ENCODE measurements at regions not wholly inside any gene's neighbourhood (a gene's known extent, or its start where the extent isn't known, plus 50 kb on each side); places are given as distances from the start of the nearest gene placed in this dataset.
"Not testable (repeated sequence)": the region's sequence is repeated elsewhere in the genome, so short reads cannot be mapped to it uniquely, and the experiment has no call there.

- TF ChIP-seq CTCF (IDR thresholded peaks at IDR 0.05; ENCODE audit: borderline replicate concordance) = no peak
- no peaks in the 10 kb centered on the region for H3K4me1 ChIP-seq
- H3K4me3 ChIP-seq = no peak overlapping the region
- intact Hi-C loops (cut with micrococcal nuclease) = no loop called here
- H3K27me3 ChIP-seq (ENCODE audit: low read depth) = no peaks in the 10 kb centered on the region
- no peaks in the 10 kb centered on the region for H3K36me3 ChIP-seq
- no peak overlapping the region for H3K27ac ChIP-seq (replicated peaks)
- no peaks in the 10 kb centered on the region for H3K9me3 ChIP-seq (replicated peaks)
- no peak for DNase-seq
Observed at GRCh38 chrX:35374116-35374515, 424.0 kb upstream of the MAGEB16 start.

GRCh38 chrX:35380808-35381700 lies 417.1 kb upstream of the MAGEB16 start:
- Histone ChIP-seq H3K36me3 (no peaks in the 10 kb centered on the region), H3K4me1 (no peaks in the 10 kb centered on the region), H3K4me3 (no peak overlapping the region), H3K27me3 (ENCODE audit: low read depth) (no peaks in the 10 kb centered on the region), H3K9me3 (replicated peaks) (no peaks in the 10 kb centered on the region), H3K27ac (replicated peaks) (no peak overlapping the region)
- TF ChIP-seq CTCF (IDR thresholded peaks at IDR 0.05; ENCODE audit: borderline replicate concordance) = peak; percentile 49
- intact Hi-C loops (cut with micrococcal nuclease) = no loop called here
- DNase-seq = no peak

GRCh38 chrX:35381709-35382108 lies 416.4 kb upstream of the MAGEB16 start:
- H3K36me3 ChIP-seq; intact Hi-C loops (cut with micrococcal nuclease); DNase-seq; H3K4me1 ChIP-seq; H3K9me3 ChIP-seq (replicated peaks); H3K27ac ChIP-seq (replicated peaks); H3K4me3 ChIP-seq; H3K27me3 ChIP-seq (ENCODE audit: low read depth): not testable (repeated sequence)

- no peaks in the 10 kb centered on the region for H3K9me3 ChIP-seq (replicated peaks)
- H3K27ac ChIP-seq (replicated peaks) = no peak overlapping the region
- no peaks in the 10 kb centered on the region for H3K27me3 ChIP-seq (ENCODE audit: low read depth)
- no peaks in the 10 kb centered on the region for H3K36me3 ChIP-seq
- H3K4me3 ChIP-seq = no peak overlapping the region
- no peaks in the 10 kb centered on the region for H3K4me1 ChIP-seq
- DNase-seq = no peak
- intact Hi-C loops (cut with micrococcal nuclease) = no loop called here
- TF ChIP-seq CTCF (IDR thresholded peaks at IDR 0.05; ENCODE audit: borderline replicate concordance) = no peak
Observed at GRCh38 chrX:35382966-35383365, 415.2 kb upstream of the MAGEB16 start.

- Histone ChIP-seq H3K9me3 (replicated peaks) (no peaks in the 10 kb centered on the region), H3K4me1 (no peaks in the 10 kb centered on the region), H3K36me3 (no peaks in the 10 kb centered on the region), H3K4me3 (no peak overlapping the region), H3K27ac (replicated peaks) (no peak overlapping the region), H3K27me3 (ENCODE audit: low read depth) (no peaks in the 10 kb centered on the region)
- DNase-seq = no peak
- TF ChIP-seq CTCF (IDR thresholded peaks at IDR 0.05; ENCODE audit: borderline replicate concordance) = no peak
- intact Hi-C loops (cut with micrococcal nuclease) = no loop called here
Observed at GRCh38 chrX:35392232-35392631, 405.9 kb upstream of the MAGEB16 start.

GRCh38 chrX:35406386-35406785 lies 391.8 kb upstream of the MAGEB16 start:
- no peaks in the 10 kb centered on the region for H3K9me3 ChIP-seq (replicated peaks)
- no peak for TF ChIP-seq CTCF (IDR thresholded peaks at IDR 0.05; ENCODE audit: borderline replicate concordance)
- no peaks in the 10 kb centered on the region for H3K27me3 ChIP-seq (ENCODE audit: low read depth)
- H3K36me3 ChIP-seq = no peaks in the 10 kb centered on the region
- no peaks in the 10 kb centered on the region for H3K4me1 ChIP-seq
- no peak overlapping the region for H3K27ac ChIP-seq (replicated peaks)
- DNase-seq = no peak
- intact Hi-C loops (cut with micrococcal nuclease) = no loop called here
- no peak overlapping the region for H3K4me3 ChIP-seq

Data from left ventricle myocardium inferior (tissue), 1 donor.